ENCODE measurements at regions not wholly inside any gene's neighbourhood (a gene's known extent, or its start where the extent isn't known, plus 50 kb on each side); places are given as distances from the start of the nearest gene placed in this dataset.

- TF ChIP-seq CTCF (IDR thresholded peaks at IDR 0.05) (no peak), EZH2 (IDR thresholded peaks at IDR 0.05) (no peak), EZH2phosphoT487 (IDR thresholded peaks at IDR 0.05) (no peak)
Observed at GRCh38 chr1:70906800-70907199, 140.8 kb downstream of the PTGER3 start.
